Inflammatory macrophage (primary cell): ENCODE measurements at regions not wholly inside any gene's neighbourhood (a gene's known extent, or its start where the extent isn't known, plus 50 kb on each side); places are given as distances from the start of the nearest gene placed in this dataset.
A peak's percentile ranks its signal among the peaks of the same experiment; 100 is the strongest.

Experiments
- DNase-seq, 2 donors: peaks; one replicate each; pipeline ENCODE4 v3.0.0-alpha.2; 2020 to 2022

DNA sequence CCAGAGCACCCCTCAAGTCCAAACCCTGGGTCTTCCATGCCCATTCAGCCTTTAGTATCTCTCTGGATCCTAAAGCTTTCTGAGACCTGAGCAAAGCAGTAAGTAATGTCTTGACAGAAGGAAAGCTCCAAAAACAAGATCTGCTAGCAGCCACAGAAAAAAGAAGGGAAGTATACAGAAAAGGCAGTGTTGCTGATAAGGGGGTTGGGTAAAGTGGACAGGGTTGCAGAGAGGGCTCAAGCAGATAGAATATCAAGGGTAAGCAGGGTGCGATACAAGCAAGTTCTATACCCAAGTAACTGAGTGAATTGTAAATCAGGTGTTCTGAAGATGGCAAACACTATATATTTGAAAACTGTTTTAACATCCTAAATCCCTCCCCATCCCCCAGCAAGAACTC lies 113.4 kb upstream of the CARMIL1 start:
- no peak for DNase-seq

DNA sequence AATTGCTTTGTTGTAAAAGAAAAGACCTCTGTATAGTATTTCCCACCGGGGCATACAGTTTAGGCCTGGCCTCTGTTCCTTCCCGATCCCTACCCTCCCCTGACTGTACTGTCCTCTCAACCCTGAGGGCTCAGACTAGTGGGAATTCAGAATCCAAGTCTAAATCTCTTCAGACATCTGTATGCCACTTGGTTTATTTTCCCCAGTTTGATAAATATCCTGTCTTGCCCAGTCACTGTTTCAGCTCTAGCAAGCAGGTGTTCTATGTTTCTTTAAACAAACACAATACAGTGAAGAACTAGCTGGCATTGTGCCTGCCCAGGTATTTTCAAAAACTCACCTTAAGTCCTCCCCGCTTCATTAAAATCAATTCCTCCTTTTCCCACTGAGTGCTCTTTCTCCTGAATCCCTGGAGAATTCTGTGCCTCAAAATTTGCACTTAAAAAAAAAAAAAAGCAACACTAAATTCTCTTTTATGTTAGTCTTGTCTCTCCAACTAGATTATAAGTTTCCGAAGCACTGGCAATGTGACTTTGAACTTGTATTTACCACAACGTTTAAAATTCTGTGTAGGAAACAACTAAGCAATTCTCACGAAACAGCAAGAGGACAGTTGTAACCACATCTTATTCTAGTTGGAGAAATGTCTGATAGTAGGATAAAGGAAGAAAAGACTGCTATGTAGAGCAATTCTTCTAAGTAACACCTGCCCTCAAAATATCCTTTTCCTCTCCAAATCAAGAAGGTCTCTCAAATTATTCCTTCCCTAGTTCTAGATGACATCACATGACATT lies 112.0 kb upstream of the CARMIL1 start:
- no peak for DNase-seq

DNA sequence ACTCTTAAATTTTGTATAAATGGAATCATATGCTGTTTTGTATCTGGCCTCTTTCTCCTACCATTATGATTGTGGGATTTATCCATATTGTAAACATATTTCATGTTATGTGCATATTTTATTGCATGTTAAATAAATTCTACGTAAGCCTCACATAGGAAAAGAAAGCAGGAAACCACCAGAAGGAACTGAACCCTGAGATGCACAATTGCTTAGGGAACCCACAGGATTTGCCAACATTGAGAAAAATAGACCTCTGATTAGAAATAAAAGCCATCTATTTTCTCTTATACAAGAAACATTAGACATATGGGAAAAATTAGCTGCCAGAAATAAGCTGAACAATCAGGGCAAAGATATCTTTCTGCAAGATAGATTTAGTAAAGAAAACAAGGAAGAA lies 111.2 kb upstream of the CARMIL1 start:
- DNase-seq, result peak; percentile 42 to 64

DNA sequence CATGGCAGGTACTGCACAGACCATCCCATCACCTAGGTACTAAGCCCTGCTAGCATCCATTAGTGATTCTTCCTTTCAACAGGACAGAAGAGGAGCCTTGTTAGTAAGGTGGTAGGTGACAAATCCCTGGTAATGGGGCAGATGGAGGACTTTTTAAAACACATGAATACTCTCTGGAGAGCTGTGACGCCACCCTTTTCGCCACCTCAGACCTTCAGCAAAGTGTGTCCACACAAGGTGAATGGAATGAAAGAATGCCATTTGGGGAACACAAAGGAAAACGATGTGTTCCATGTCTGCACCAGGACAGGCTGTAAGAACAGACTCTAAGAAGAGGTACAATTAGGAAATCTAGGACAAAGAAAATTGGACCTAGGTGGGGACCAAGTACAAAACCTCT lies 110.5 kb upstream of the CARMIL1 start:
- no peak for DNase-seq

DNA sequence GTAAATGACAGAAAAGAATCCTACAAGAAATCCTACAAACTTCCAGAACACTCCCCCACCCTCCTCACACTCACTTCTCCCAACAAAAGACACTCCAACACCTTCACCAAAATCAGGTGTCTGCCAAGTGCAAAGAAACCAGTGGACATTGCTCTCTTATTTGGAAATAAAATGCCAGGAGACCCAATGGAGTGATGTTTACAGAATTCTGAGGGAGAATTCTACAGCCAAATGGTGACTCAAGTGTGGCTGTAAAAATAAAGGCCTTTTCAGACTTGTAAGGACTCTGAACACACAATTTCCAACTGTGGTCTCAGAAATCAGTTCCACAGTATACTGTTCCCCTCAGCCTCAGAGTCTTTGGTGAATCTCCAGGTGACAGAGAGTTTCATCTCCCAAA lies 109.6 kb upstream of the CARMIL1 start:
- no peak for DNase-seq

DNA sequence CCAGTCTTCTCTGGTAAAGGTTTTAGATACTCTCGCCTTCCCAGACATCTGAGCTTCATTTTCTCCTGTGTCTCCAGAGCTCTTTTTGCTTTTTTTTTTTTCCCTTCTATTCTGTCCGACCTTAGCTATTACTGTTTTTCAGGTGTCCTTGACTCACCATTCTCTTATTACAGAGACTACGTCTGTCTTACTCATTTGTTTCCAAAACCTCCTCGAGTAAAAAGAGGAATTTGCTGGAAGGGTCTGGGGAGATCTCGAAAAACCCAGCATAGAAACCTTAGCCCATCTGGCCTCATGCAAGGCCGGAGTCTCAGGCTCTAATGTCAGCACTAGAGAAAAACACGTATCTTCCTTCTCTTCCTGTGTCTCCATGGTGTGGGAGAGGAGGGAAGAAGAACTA lies 109.2 kb upstream of the CARMIL1 start:
- DNase-seq, result no peak

DNA sequence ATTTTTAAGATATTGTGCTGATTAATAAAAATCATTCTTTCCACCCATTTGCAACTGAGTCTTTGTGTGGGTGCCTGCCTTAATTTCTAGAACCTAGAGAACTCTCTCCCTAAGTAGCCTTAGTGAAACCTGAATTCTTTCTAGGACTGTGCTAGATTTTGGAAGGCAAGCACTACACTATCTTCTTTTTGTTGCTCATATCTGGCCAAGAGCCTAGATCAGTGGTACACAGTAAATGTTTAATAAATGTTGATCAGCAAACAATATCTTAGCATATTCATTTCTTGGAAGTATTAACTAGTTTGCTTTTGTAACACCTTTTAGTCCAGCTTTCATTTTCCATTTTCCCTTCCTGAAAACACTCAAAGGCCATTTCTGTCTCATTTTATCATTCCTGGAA lies 108.5 kb upstream of the CARMIL1 start:
- DNase-seq, result no peak

DNA sequence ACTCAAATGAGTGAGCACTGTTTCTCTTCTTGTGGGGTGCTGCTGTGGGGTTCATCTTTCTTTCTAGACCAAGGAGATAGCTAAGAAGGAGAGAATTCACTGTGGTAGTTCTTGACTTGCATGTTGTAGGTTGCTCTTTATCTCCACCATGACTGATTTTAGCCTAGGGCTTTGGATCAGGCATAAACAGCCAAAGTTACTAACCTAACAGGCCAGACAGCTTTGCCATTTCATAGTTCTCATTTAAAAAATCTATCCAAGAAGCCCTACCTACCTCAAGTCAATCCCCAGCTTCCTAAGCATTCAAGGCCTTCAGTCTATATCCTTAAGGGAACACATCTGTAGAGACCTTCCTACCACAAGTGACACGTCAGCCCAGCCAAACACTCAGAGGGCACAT lies 107.9 kb upstream of the CARMIL1 start:
- no peak for DNase-seq

DNA sequence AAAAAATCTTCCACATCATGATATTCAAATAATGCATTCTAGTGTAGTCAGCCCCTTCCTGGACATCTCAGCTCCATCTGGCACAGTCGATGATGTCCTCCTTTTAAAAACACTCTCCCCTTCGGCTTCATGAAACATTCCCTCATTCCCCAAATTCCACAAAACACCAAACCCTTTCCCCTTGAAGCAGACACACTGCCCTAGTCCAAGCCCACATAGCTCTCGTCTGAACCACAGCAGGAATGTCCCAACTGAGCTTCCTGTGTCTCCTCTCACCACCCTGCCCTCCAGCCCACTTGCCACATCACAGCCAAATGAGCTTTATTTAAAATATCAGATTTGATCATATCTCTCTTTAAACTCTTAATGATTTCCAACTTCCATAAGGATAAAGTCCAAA lies 106.4 kb upstream of the CARMIL1 start:
- DNase-seq, result peak; percentile 45 to 47

DNA sequence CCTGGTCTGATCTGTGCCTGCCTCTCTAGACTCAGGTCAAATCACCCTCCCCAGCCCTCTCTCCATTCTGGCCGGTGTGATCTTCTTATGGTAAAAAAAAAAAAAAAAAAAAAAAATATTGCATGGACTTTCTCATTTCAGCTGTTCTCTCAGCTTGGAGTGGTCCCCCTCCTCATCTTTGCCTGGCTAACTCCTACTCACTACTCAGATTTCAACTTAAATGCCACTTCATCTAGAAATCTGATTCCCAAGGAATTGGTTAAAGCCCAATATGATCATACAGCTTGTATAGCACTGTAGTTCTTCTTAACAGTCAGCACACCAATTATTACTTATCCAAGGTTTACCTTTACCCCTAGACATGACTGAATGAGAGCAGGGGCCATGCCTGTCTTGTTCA lies 105.9 kb upstream of the CARMIL1 start:
- DNase-seq, result no peak

DNA sequence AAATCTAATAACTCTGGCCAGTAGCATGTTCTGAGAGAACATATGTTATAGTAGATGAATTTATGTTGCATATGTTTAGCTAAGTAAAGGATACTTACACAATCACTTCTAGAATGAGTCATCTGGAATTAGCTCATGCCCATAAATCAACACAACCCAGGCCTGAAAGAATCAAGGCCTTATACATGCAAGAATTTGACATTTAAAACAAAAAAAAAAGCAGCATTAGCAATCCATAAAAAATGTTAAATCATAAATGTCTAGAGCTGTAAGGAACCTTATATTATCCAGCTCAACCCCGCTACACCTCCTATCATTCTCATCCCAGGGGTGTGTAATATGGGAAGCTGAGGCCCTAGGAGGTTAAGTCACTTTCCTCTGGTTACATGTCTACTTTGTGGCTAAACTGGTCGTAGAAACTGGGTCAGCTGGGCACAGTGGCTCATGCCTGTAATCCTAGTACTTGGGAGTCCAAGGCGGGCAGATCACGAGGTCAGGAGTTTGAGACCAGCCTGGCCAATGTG lies 105.2 kb upstream of the CARMIL1 start:
- peak; percentile 87 to 88 for DNase-seq

DNA sequence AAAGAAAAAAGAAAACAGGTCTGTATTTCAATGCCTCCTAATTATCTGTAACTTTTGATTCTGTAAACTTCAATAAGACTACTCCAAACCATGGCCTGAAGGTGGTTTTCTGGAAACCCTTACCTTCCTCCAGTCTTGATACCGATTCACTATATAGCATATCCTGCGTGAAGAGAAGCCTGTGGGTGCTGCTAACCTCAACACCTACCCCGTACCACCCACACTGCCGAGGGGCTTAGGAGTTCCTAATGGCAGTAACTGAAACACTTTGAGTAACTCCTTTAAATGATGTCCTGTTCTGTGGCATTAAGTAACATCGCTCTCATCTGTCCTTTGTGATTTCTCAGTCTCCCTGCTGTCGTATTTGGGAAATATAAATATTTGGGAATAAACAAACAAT lies 104.5 kb upstream of the CARMIL1 start:
- no peak for DNase-seq

DNA sequence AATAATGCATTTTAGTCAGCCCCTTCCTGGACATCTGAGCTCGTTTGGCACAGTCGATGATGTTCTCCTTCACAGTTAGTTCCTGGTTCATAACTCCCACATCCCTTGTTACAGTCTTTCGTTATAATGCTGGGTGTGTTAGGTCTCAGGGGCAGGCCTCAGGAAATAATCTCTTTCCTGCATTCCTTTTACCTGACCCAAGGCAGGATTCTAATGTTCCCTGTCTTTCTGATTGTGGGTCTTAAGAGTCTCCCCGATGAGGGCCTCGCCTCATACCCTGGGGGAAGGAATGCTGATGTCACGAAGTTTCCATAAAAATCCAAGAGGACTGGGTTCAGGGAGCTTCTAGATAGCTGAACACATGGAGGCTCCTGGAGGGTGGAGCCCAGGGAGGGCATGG lies 104.0 kb upstream of the CARMIL1 start:
- peak; percentile 57 to 69 for DNase-seq

DNA sequence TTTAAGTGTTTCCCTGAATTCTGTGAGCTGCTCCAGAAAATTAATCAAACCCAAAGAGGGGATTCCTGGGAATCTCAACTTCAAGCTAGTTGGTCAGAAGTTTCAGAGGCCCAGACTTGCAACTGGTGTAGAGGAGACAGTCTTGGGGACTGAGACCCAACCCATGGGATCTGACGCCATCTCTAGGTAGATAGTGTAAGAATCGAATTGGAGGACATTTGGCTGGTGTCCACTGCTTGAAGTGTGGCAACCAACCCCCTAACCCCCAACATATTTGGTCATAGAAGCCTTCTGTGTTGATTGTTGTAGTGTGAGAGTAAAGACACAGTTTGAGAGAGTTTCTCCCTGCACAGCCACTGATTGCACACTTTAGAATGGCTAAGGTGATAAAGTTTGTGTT lies 103.5 kb upstream of the CARMIL1 start:
- no peak for DNase-seq

DNA sequence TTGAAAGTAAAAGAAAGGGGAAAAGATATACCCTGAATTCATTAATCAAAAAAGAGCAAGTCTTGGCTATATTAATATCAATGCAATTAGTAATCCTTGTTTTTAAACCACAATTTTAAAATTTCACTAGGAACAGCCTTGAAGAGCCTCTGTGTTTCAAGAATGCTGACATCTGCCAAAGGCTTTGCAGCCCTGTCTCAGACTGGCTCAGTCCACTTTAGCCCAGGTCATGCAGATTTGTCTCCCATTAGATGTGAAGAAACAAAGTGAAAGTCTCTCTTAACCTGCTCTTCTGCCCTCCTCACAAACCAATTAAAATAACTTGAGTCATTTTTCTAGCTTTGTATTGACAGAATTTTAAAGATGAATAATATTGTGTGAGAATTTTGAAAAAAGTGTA lies 102.7 kb upstream of the CARMIL1 start:
- DNase-seq, result no peak

DNA sequence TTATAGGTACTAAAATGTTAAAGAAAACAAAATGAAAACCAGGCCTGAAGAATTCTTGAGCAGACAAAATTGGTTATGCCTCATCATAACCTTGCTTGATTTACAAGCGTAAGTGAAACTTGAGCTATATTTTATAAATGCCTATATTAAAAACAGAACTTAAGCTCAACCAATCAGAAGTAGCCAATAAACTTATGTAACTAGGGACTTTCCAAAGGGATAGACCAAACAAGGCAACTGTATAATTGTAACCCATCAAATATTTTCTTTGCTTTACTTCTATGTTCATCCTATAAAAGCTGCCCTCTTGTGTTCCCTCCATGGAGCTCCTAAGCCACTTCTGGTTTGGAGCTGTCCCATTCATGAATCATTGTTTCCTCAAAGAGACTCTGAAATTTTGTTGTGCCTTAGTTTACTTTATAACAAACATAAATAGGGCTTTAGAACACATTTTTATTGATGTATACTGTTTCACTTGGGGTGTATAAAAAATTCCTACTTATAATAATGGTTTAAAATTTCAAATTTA lies 101.6 kb upstream of the CARMIL1 start:
- DNase-seq, result no peak

DNA sequence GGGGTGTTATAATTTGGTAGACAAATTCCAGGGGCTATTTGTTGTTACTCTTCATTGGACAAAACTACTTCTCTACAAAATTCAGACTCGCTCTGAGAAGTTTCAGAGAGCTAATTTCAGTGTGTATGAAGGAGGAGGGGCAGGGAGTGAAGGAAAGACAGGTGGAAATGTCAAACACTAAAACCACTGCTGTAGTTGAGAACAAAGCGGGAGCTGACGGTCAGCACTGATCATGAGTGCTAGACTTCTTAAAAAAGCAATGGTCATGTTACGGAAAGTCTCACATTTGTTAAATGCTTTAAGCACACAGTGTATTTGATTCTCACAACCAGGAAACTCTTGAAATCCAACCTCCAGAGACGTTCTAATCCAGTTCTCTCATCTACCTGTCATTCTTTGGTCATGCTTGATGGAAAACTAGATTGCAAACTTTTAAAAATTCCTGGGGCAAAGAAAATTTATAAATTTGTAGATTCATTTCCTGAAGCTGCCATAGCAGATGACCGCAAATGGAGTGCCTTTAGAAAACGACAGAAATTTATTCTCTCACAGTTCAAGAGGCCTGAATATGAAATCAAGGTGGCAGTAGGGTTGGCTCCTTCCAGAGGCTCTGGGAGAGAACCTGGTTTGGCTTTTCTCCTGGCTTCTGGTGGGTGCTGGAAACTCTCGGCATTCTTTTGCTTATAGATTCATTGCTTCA lies 100.7 kb upstream of the CARMIL1 start:
- no peak for DNase-seq

DNA sequence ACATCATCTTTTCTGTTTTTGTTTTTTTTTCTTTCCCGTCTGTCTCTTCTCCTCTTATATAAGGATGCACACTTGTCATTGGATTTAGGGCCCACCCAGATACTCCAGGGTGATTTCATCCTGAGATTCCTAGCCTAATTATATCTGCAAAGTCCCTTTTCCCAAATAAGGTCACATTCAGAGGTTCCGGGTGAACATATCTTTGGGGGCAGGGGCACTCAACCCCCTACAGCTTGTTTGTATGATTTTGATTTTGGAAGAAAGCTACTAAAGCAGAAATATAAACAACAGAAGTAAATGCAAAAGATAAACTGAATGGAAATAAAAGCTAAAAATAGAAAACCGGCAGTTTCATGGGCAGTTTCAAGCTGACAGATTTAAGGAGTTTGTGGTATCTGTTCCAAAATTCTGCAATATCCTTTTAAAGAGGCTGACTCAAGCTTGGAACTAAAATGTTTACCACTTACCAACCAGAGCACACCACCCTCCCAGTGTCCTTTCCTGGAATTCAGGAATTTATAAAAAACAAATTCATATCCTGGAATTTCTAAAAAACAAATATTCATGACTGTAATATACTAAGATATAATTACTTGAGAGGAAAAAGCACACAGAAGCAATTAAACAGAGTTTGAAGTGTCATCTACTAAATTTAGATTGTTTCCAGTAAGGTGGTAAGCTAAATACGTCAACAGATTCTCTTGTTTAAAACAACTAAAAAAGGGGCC lies 100.0 kb upstream of the CARMIL1 start:
- peak in 1 of 2 donors; percentile 36 for DNase-seq

DNA sequence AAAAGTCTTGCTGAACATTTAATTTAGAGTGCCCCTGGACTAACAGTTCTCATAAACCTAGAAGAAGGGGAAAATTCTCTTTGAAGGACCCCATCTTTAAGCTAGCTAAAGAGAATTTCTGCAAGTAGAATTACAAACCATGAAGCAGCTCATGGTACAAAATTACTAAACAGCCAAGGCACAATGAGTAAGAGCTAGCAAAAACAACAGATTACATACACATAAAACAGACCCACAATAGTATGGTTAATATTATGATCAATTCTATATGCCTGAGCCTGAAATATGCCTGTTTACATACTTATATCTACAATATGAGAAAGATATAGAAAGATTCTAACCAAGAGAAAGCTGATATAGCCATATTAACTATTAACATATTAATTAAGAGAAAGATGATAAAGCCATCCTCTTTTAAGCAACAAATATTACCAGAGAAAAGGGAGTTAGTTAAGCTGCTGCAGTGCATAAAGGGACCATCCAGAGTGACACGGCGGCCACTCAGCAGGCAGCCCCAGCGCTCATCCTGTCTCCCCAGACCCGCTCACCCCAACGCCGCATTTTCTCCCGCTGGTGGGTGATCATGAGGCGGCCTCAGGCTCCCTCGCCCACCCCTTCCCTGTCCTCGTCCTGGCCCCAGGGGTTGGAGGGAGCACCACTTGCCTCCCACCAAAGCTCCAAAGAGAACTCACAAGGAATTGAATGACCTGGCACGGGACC lies 98.4 kb upstream of the CARMIL1 start:
- no peak for DNase-seq

DNA sequence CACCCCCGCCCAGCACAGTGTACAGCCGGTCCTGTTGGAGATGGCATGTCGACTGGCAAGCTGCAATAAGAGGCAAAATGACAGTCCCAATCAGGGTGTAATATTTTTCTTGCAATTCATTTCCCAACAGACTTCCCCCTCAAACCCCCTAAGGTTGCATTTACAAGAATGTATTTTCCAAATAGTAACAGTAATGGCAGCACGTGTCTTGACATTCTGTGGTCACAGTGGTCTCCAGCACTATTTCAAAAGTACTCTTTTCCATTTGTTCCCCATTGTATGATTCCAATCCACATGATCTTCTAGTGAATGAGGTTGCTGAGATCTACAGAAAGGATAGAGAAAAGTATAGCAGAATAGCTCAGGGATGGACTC lies 97.8 kb upstream of the CARMIL1 start:
- DNase-seq, result peak in 1 of 2 donors; percentile 24

DNA sequence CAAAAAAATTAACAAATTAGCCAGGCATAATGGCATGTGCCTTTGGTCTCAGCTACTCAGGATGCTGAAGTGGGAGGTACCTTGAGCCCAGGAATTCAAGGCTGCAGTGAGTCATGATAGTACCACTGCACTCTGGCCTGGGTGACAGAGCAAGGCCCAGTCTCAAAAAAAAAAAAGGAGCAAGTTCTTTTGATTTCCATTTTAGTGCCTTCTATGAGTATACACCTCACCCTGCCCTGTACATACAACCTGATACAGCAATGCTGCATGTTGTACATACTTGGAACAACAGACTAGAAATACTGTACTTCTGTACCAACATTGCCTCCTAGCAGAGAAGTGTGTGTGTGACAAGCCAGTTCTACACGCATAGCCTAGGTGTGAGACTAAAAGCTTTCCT lies 97.3 kb upstream of the CARMIL1 start:
- DNase-seq, result no peak

DNA sequence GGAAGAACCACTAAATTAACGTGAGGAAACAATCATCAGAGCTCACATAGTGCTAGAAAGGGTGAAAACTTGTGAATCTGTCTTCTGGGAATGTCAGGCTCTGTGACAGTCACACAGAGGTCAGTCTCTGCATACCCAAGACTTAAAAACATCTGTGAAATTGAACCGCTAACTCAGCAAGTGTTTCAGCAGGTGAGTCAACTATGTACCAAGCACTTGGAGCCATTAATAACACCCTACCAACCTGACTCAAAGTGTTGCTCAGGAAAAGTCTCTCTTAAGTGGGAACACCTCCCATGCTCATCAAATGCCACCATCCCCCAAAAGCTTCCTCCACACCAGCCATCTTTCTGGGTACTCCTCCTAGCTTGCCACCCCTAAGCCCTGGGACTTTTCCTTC lies 92.3 kb upstream of the CARMIL1 start:
- no peak for DNase-seq

DNA sequence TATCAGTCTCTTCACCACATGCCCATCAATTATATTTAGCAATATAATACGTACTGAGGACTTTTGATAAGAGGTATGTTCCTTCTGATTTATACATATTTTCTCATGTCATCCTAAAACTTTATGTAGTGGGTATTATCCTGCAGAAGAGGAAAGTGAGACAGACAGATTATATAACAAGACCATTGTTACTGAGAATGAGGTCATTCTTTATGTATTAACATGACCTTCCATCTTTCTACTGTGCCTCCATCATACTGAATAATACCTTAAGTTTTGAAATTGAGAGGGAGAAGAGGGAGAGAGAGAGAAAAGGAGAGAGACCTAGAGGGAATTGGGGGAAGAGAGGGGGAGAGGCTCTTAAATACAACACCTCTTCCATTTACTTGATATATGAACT lies 90.9 kb upstream of the CARMIL1 start:
- DNase-seq, result no peak
